Stimulated activated CD8-positive, alpha-beta memory T cell treated with anti-CD3 and anti-CD28 coated beads, Interleukin-15, amount 100 ng/mL, for 24 hours (primary cell): ENCODE measurements at regions not wholly inside any gene's neighbourhood (a gene's known extent, or its start where the extent isn't known, plus 50 kb on each side); places are given as distances from the start of the nearest gene placed in this dataset.

Experiments used
- DNase-seq: peaks from one replicate; pipeline ENCODE4 v3.0.0-alpha.2; 2020; ENCODE audit warnings: low read depth

- DNase-seq = no peak
Observed at GRCh38 chr2:120401275-120402066, 55.5 kb downstream of the INHBB start.

GRCh38 chr2:120402067-120402433, 56.1 kb downstream of the INHBB start:
- DNase-seq = no peak

GRCh38 chr2:120402508-120402907, 56.6 kb downstream of the INHBB start:
- no peak for DNase-seq

- DNase-seq = no peak
Observed at GRCh38 chr2:120403261-120403660, 57.3 kb downstream of the INHBB start.

- DNase-seq = no peak
Observed at GRCh38 chr2:120403676-120404075, 57.7 kb downstream of the INHBB start.

- no peak for DNase-seq
Observed at GRCh38 chr2:120404274-120404673, 58.3 kb downstream of the INHBB start.

GRCh38 chr2:120404941-120405758, 59.2 kb downstream of the INHBB start:
- no peak for DNase-seq

- no peak for DNase-seq
Observed at GRCh38 chr2:120405759-120406099, 59.8 kb downstream of the INHBB start.

- DNase-seq = no peak
Observed at GRCh38 chr2:120406566-120406965, 60.6 kb downstream of the INHBB start.

GRCh38 chr2:120410487-120410886, 64.6 kb downstream of the INHBB start:
- no peak for DNase-seq

- DNase-seq = no peak
Observed at GRCh38 chr2:120415060-120415459, 69.1 kb downstream of the INHBB start.

- no peak for DNase-seq
Observed at GRCh38 chr2:120415728-120416509, 70.0 kb downstream of the INHBB start.

- DNase-seq = no peak
Observed at GRCh38 chr2:120418174-120418787, 72.3 kb downstream of the INHBB start.

GRCh38 chr2:120419073-120419472, 73.1 kb downstream of the INHBB start:
- no peak for DNase-seq

- DNase-seq = no peak
Observed at GRCh38 chr2:120419955-120420354, 74.0 kb downstream of the INHBB start.

GRCh38 chr2:120421126-120421829, 75.3 kb downstream of the INHBB start:
- DNase-seq = no peak

- DNase-seq = no peak
Observed at GRCh38 chr2:120421830-120422175, 75.9 kb downstream of the INHBB start.

GRCh38 chr2:120422465-120423160, 76.7 kb downstream of the INHBB start:
- DNase-seq = no peak

- no peak for DNase-seq
Observed at GRCh38 chr2:120423167-120423943, 77.4 kb downstream of the INHBB start.

- DNase-seq = no peak
Observed at GRCh38 chr2:120424274-120424796, 78.4 kb downstream of the INHBB start.
